ENCODE measurements at regions not wholly inside any gene's neighbourhood (a gene's known extent, or its start where the extent isn't known, plus 50 kb on each side); places are given as distances from the start of the nearest gene placed in this dataset.
"Not testable (repeated sequence)": the region's sequence is repeated elsewhere in the genome, so short reads cannot be mapped to it uniquely, and the experiment has no call there.

GRCh38 chr17:72385475-72385874 lies 264.7 kb downstream of the SOX9 start:
- Histone ChIP-seq H3K36me3 (no peaks in the 10 kb centered on the region), H3K27ac (no peak overlapping the region; the same call in 1 of the 2 replicates), H3K27me3 (replicated peaks) (no peaks in the 10 kb centered on the region), H3K9me3 (replicated peaks) (no peaks in the 10 kb centered on the region), H3K4me1 (replicated peaks) (peaks cover 73% of the 10 kb centered on the region), H3K4me3 (no peak overlapping the region)
- no peak for DNase-seq (ENCODE audit: low read depth in 1 of 2, low spot score in 2 of 2)

DNA sequence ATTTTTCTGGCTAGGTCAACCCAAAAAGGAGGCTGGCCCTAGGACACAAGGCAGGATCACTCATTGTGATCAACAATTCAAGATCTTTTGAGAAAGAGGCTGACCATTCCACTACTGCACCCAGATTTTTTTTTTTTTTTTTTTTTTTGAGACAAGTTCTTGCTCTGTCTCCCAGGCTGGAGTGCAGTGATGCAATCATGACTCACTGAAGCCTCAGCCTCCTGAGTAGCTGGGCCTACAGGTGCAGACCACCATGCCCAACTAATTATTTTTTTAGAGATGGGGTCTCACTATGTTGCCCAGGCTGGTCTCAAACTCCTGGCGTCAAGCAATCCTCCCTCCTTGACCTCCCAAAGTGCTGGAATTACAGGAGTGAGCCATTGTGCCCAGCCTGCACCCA lies 265.4 kb downstream of the SOX9 start:
- peaks cover 80% of the 10 kb centered on the region for H3K4me1 ChIP-seq (replicated peaks)
- H3K36me3 ChIP-seq; H3K4me3 ChIP-seq; H3K27me3 ChIP-seq (replicated peaks); H3K27ac ChIP-seq; H3K9me3 ChIP-seq (replicated peaks): not testable (repeated sequence)
- DNase-seq (ENCODE audit: low read depth in 1 of 2, low spot score in 2 of 2): peak in 1 of 2 experiments; percentile 83

DNA sequence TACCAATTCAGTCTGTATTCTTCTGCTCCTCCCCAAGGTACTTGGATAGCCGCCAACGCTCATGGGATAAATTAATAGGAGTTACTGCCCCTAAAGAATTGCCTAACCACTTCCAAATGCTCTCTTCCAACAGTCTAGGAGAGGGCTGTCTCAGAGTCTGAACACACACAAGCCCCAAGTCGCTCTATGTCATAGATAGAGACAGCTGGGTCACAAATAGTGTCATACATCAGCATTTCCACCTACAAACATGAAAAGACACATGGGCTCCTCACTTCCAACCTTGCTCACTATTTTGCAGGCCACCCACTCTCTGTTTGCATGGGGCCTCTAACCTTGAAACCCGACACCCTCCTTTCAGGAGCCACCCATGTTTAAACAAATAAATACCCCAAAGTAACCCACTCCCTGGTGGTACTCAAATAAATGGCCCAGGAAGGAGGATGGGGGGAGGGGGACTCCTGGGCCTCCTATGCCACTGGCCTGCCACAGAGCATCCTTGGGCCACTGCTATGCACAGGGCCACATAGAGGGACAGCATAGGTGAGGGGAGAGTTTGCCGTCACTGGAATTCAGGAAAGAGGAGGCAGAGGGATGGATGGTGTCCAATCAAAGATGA lies 265.9 kb downstream of the SOX9 start:
- Histone ChIP-seq H3K9me3 (replicated peaks) (no peaks in the 10 kb centered on the region), H3K4me1 (replicated peaks) (peaks cover 84% of the 10 kb centered on the region), H3K27ac (peak overlapping the region; percentile 16; the same call in 1 of the 2 replicates), H3K27me3 (replicated peaks) (no peaks in the 10 kb centered on the region), H3K36me3 (no peaks in the 10 kb centered on the region), H3K4me3 (no peak overlapping the region)
- peak; percentile 91 to 97 for DNase-seq (ENCODE audit: low read depth in 1 of 2, low spot score in 2 of 2)

- peaks cover 84% of the 10 kb centered on the region for H3K4me1 ChIP-seq (replicated peaks)
- H3K36me3 ChIP-seq: no peaks in the 10 kb centered on the region
- H3K27ac ChIP-seq: peak overlapping the region; percentile 58
- DNase-seq (ENCODE audit: low read depth in 1 of 2, low spot score in 2 of 2): peak; percentile 79 to 89
- H3K27me3 ChIP-seq (replicated peaks): no peaks in the 10 kb centered on the region
- no peak overlapping the region for H3K4me3 ChIP-seq
- H3K9me3 ChIP-seq (replicated peaks): no peaks in the 10 kb centered on the region
These were observed 266.7 kb downstream of the SOX9 start for GRCh38 chr17:72387487-72387886.

DNA sequence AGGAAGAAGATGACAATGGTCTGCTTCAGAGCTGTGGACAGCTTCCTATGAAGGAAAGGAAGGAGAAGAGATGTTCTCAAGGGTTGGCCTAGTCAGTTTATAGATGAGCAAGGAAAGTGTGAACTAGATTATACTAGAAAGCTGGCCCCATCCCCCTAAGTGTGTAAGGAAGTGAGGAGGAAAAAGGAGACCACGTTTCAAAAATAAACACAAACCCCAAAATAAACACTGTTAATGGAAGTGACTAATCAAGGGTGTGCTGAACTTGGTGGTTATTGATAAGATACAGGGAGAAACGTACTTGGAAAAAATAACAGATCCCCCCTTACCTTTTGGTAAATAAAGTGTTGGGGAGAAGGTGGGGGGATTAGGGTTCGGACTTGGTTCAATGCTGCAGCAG lies 267.1 kb downstream of the SOX9 start:
- no peak for DNase-seq (ENCODE audit: low read depth in 1 of 2, low spot score in 2 of 2)
- Histone ChIP-seq H3K36me3 (no peaks in the 10 kb centered on the region), H3K27me3 (replicated peaks) (no peaks in the 10 kb centered on the region), H3K4me3 (no peak overlapping the region), H3K4me1 (replicated peaks) (peaks cover 84% of the 10 kb centered on the region), H3K9me3 (replicated peaks) (no peaks in the 10 kb centered on the region), H3K27ac (peak overlapping the region; percentile 58)

DNA sequence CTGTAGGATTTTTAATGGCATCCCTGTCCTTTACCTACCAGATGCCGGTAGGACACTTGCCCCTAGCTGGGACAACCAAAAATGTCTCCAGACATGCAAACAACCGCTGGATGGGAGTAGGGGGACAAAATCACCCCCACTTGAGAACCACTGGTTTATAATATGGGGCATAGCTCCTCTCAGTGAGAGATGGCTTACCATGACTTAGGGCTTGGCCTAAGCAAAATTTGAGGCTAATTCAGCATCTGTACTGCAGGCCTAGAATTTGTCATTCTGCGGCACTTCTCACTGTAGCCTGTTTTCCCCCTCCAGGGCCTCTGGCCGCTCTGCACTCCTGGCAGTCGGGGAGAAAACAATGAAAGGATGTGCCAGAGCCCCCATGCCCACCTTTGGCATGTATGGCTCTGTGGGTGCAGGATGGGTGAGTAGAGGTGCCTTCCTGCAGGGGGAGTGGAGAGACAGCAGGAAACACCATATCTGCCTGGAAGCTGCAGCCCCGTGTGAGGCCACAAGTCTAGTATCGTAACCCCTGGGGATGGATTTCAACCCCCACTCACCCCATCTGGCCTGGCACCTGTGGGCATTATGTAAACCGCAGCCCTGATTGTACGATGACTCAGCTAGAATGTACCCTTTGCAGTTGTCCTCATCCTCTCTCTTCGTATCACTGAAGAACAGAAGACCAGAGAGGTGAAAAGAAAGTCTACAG lies 268.1 kb downstream of the SOX9 start:
- no peaks in the 10 kb centered on the region for H3K36me3 ChIP-seq
- H3K4me1 ChIP-seq (replicated peaks): peaks cover 84% of the 10 kb centered on the region
- no peaks in the 10 kb centered on the region for H3K9me3 ChIP-seq (replicated peaks)
- H3K27me3 ChIP-seq (replicated peaks): no peaks in the 10 kb centered on the region
- H3K4me3 ChIP-seq: no peak overlapping the region
- H3K27ac ChIP-seq: no peak overlapping the region
- DNase-seq (ENCODE audit: low read depth in 1 of 2, low spot score in 2 of 2): peak in 1 of 2 experiments; percentile 46

DNA sequence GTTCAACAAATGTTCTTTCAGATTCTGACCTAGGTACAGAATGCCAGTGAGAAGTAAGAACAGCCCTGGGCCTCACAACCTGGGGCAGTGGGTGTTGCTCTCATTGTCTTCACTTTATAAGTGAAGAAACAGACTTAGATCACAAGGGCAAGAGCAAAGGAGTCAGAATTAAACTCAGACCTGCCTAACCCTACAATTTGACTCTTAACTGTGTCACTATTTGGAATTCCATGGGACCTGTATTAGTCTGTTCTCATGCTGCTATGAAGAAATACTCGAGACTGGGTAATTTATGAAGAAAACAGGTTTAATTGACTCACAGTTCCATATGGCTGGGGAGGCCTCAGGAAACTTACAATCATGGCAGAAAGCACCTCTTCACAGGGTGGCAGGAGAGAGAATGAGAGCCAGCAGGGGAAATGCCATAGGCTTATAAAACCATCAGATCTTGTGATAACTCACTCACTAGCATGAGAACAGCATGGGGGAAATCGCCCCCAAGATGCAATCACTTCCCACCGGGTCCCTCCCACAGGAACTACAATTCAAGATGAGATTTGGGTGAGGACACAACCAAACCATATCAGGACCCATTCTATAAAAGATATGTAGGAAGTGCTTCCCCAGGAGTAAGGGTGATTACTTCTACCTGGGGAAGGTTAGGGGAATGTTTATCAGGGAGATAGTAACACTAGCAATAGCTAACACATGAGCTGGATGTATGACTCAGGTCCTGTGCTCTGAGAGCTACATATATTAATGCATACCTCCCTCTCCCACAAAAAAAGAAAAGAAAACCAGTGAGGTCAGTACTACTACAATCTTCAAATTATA lies 270.1 kb downstream of the SOX9 start:
- Histone ChIP-seq H3K4me3 (no peak overlapping the region), H3K36me3 (no peaks in the 10 kb centered on the region), H3K4me1 (replicated peaks) (peaks cover 95% of the 10 kb centered on the region), H3K9me3 (replicated peaks) (no peaks in the 10 kb centered on the region), H3K27me3 (replicated peaks) (no peaks in the 10 kb centered on the region), H3K27ac (peak overlapping the region; percentile 84)
- DNase-seq (ENCODE audit: low read depth in 1 of 2, low spot score in 2 of 2): peak in 1 of 2 experiments; percentile 78

- Histone ChIP-seq H3K4me3 (no peak overlapping the region), H3K4me1 (replicated peaks) (peaks cover 89% of the 10 kb centered on the region), H3K27me3 (replicated peaks) (no peaks in the 10 kb centered on the region), H3K27ac (peak overlapping the region; percentile 84), H3K9me3 (replicated peaks) (no peaks in the 10 kb centered on the region), H3K36me3 (no peaks in the 10 kb centered on the region)
- DNase-seq (ENCODE audit: low read depth in 1 of 2, low spot score in 2 of 2): peak; percentile 91 to 96
These were observed 271.5 kb downstream of the SOX9 start for GRCh38 chr17:72392056-72393010.

DNA sequence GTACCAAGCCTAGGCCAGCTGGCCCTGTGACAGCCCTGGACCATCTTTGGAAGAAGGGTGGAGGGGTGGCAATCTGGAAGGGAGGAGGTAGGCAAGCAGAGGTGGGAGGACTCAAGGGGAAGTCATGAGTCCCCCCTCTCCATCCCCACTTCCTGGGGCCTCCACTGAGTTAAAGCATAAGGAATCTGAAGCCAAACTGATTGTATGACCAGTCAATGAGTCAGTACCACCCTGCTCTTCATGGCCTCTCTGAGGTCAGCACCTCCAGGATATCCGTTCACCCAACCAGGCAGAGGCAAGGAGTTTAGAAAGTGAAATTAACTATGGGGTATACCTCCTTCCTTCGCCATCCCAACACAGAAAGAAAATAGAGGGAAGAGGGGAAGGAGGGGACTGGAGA lies 272.7 kb downstream of the SOX9 start:
- Histone ChIP-seq H3K27ac (peak overlapping the region; percentile 84), H3K4me3 (peak overlapping the region; percentile 20), H3K36me3 (no peaks in the 10 kb centered on the region), H3K27me3 (replicated peaks) (no peaks in the 10 kb centered on the region), H3K4me1 (replicated peaks) (peaks cover 89% of the 10 kb centered on the region), H3K9me3 (replicated peaks) (no peaks in the 10 kb centered on the region)
- peak; percentile 95 for DNase-seq (ENCODE audit: low read depth in 1 of 2, low spot score in 2 of 2)

DNA sequence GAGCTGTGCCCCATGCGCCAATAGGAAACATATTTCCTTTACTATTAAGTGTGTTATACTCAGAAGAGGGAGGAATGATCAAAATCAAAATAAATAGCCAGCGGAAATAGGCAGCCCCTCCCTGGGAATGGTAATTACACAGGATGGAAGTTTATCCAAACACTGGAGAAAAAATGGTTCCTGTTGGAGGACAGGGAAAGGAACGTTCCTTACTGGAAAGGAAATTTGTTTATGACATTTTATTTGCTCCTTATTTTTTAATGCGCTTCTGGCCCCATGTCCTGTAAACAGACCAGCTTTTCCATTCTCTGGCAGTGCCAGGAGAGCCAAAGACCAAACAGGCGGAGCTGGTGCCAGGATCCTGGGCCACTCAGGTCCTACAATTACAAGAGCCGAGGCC lies 273.7 kb downstream of the SOX9 start:
- H3K4me1 ChIP-seq (replicated peaks): peaks cover 87% of the 10 kb centered on the region
- no peak overlapping the region for H3K4me3 ChIP-seq

GRCh38 chr17:72396121-72396520 lies 275.3 kb downstream of the SOX9 start:
- H3K27ac ChIP-seq: no peak overlapping the region
- H3K4me1 ChIP-seq (replicated peaks): peaks cover 75% of the 10 kb centered on the region
- H3K4me3 ChIP-seq: no peak overlapping the region
- no peaks in the 10 kb centered on the region for H3K27me3 ChIP-seq (replicated peaks)
- no peaks in the 10 kb centered on the region for H3K36me3 ChIP-seq
- H3K9me3 ChIP-seq (replicated peaks): no peaks in the 10 kb centered on the region
- no peak for DNase-seq (ENCODE audit: low read depth in 1 of 2, low spot score in 2 of 2)

More for the DNA sequence above, 273.7 kb downstream of the SOX9 start:
- no peaks in the 10 kb centered on the region for H3K27me3 ChIP-seq (replicated peaks)
- peak overlapping the region; percentile 84 for H3K27ac ChIP-seq
- DNase-seq (ENCODE audit: low read depth in 1 of 2, low spot score in 2 of 2): peak in 1 of 2 experiments; percentile 81
- H3K36me3 ChIP-seq: no peaks in the 10 kb centered on the region
- no peaks in the 10 kb centered on the region for H3K9me3 ChIP-seq (replicated peaks)

GRCh38 chr17:72397223-72397667 lies 276.4 kb downstream of the SOX9 start:
- Histone ChIP-seq H3K4me3 (no peak overlapping the region), H3K9me3 (replicated peaks) (no peaks in the 10 kb centered on the region), H3K4me1 (replicated peaks) (peaks cover 64% of the 10 kb centered on the region), H3K27ac (peak overlapping the region; percentile 37), H3K27me3 (replicated peaks) (no peaks in the 10 kb centered on the region), H3K36me3 (no peaks in the 10 kb centered on the region)
- peak in 1 of 2 experiments; percentile 26 for DNase-seq (ENCODE audit: low read depth in 1 of 2, low spot score in 2 of 2)

- H3K27ac ChIP-seq: peak overlapping the region; percentile 37
- no peak overlapping the region for H3K4me3 ChIP-seq
- no peaks in the 10 kb centered on the region for H3K9me3 ChIP-seq (replicated peaks)
- H3K27me3 ChIP-seq (replicated peaks): no peaks in the 10 kb centered on the region
- H3K36me3 ChIP-seq: no peaks in the 10 kb centered on the region
- DNase-seq (ENCODE audit: low read depth in 1 of 2, low spot score in 2 of 2): peak in 1 of 2 experiments; percentile 73
- H3K4me1 ChIP-seq (replicated peaks): peaks cover 59% of the 10 kb centered on the region
These were observed 276.9 kb downstream of the SOX9 start for GRCh38 chr17:72397687-72398086.

Data from SJSA1 (cell line).